Left ventricle myocardium inferior (tissue), 1 donor: ENCODE measurements at regions not wholly inside any gene's neighbourhood (a gene's known extent, or its start where the extent isn't known, plus 50 kb on each side); places are given as distances from the start of the nearest gene placed in this dataset.
A peak's percentile ranks its signal among the peaks of the same experiment; 100 is the strongest.

Experiments used
- DNase-seq: peaks from one replicate; pipeline ENCODE4 v3.0.0-alpha.2; 2020
- H3K27ac ChIP-seq: fragments of 200-600 bp; replicated peaks from 2 replicates; pipeline ENCODE4 v1.8.0; 2021
- H3K27me3 ChIP-seq: fragments of 200-600 bp; 2 replicates; pipeline ENCODE4 v1.8.0; 2021; ENCODE audit warnings: low read depth
- H3K36me3 ChIP-seq: fragments of 200-600 bp; 2 replicates; pipeline ENCODE4 v1.8.0; 2021
- H3K4me1 ChIP-seq: fragments of 200-600 bp; 2 replicates; pipeline ENCODE4 v1.8.0; 2021
- H3K4me3 ChIP-seq: fragments of 200-600 bp; 2 replicates; pipeline ENCODE4 v1.8.0; 2021; ENCODE audit warnings: mild to moderate bottlenecking, moderate library complexity
- H3K9me3 ChIP-seq: fragments of 200-600 bp; replicated peaks from 2 replicates; pipeline ENCODE4 v1.8.0; 2021
- CTCF ChIP-seq: fragments of 200-600 bp; IDR thresholded peaks from 2 replicates; pipeline ENCODE4 v1.8.0; 2021; ENCODE audit warnings: antibody characterized with exemption, mild to moderate bottlenecking, borderline replicate concordance
- intact Hi-C: fragments of 100-400 bp; cut with micrococcal nuclease; formaldehyde crosslinking; loops from one replicate; pipeline ENCODE4 v1.11.0; 2022
- donor health status: DM: no; HTN: yes; CAD: no; lungs with severe emphysema.

DNA sequence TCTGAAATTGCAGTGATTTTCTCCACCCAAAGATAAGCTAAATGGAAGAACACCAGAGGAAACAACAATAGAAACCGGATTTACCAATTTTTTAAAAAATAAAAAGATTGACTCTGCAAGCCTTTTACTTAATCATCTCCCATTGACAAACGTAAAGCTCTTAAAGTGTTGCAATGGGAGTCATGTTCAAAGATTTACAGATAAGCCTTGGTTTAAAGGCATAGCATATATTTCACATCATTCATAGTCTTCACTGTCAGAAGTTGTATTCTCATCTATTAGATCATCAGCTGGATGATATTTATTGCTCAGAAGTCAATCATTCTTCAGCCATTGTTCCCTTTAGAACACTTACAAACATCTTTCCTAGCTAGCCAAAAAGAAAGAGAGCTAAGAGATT lies 397.6 kb downstream of the GBE1 start:
- no peak for DNase-seq
- H3K9me3 ChIP-seq: peaks cover 14% of the 10 kb centered on the region
- H3K27me3 ChIP-seq: no peaks in the 10 kb centered on the region
- no peak overlapping the region for H3K4me3 ChIP-seq
- H3K4me1 ChIP-seq: no peaks in the 10 kb centered on the region
- no peak for TF ChIP-seq CTCF
- no peak overlapping the region for H3K27ac ChIP-seq
- intact Hi-C loops: loop anchor here (2.0 kb wide), 1 partner anchor 63 kb away; no protein-coding TSS in a partner anchor
- no peaks in the 10 kb centered on the region for H3K36me3 ChIP-seq

- H3K9me3 ChIP-seq: no peaks in the 10 kb centered on the region
- no peaks in the 10 kb centered on the region for H3K27me3 ChIP-seq
- no peak for TF ChIP-seq CTCF
- H3K36me3 ChIP-seq: no peaks in the 10 kb centered on the region
- H3K4me3 ChIP-seq: no peak overlapping the region
- no peak for DNase-seq
- intact Hi-C loops: no loop called here
- H3K27ac ChIP-seq: no peak overlapping the region
- no peaks in the 10 kb centered on the region for H3K4me1 ChIP-seq
These were observed 407.3 kb downstream of the GBE1 start for GRCh38 chr3:81354119-81354518.

DNA sequence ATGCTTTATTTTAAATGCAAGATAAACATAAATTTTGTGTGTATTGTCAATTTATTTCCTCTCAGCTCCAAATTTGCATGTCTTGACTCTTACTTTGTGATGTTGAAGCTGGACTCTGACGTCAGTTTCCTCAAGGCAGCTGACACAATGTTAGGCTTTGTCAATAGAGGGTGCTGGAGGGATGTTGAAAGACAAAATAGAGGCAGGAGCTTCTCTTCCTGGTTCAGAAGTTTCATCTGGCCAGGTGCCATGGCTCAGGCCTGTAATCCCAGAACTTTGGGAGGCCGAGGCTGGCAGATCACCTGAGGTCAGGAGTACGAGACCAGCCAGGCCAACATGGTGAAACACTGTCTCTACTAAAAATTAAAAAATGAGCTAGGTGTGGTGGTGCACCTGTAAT lies 408.6 kb downstream of the GBE1 start:
- Histone ChIP-seq H3K27ac (no peak overlapping the region), H3K4me3 (no peak overlapping the region), H3K4me1 (no peaks in the 10 kb centered on the region), H3K36me3 (no peaks in the 10 kb centered on the region), H3K27me3 (no peaks in the 10 kb centered on the region), H3K9me3 (no peaks in the 10 kb centered on the region)
- TF ChIP-seq CTCF: peak; percentile 22
- no peak for DNase-seq
- intact Hi-C loops: no loop called here

GRCh38 chr3:81349816-81350340 lies 411.6 kb downstream of the GBE1 start:
- Histone ChIP-seq H3K36me3 (no peaks in the 10 kb centered on the region), H3K27ac (no peak overlapping the region), H3K4me1 (no peaks in the 10 kb centered on the region), H3K27me3 (no peaks in the 10 kb centered on the region), H3K4me3 (no peak overlapping the region), H3K9me3 (no peaks in the 10 kb centered on the region)
- intact Hi-C loops: no loop called here
- no peak for DNase-seq
- no peak for TF ChIP-seq CTCF

GRCh38 chr3:81339040-81339845 lies 422.2 kb downstream of the GBE1 start:
- no peak overlapping the region for H3K27ac ChIP-seq
- H3K36me3 ChIP-seq: no peaks in the 10 kb centered on the region
- no peaks in the 10 kb centered on the region for H3K4me1 ChIP-seq
- intact Hi-C loops: no loop called here
- H3K9me3 ChIP-seq: no peaks in the 10 kb centered on the region
- TF ChIP-seq CTCF: peak; percentile 43
- no peaks in the 10 kb centered on the region for H3K27me3 ChIP-seq
- DNase-seq: no peak
- no peak overlapping the region for H3K4me3 ChIP-seq
